ENCODE measurements at regions not wholly inside any gene's neighbourhood (a gene's known extent, or its start where the extent isn't known, plus 50 kb on each side); places are given as distances from the start of the nearest gene placed in this dataset.

- no peak for TF ChIP-seq CTCF (IDR thresholded peaks at IDR 0.05)
- Mint-ChIP-seq H3K27me3 (peaks cover 3% of the 10 kb centered on the region), H3K27ac (no peak overlapping the region), H3K4me1 (no peaks in the 10 kb centered on the region), H3K36me3 (ENCODE audit: low read depth) (no peaks in the 10 kb centered on the region), H3K4me3 (no peak overlapping the region), H3K9me3 (peaks cover 8% of the 10 kb centered on the region)
- POLR2A ChIA-PET: no interaction called here
- ATAC-seq (ENCODE audit: low read depth) (no peak), DNase-seq (no peak)
- CTCF ChIA-PET: no interaction called here
- intact Hi-C loops (cut with micrococcal nuclease): no loop called here
Observed at GRCh38 chr18:54086863-54087262, 137.6 kb downstream of the MBD2 start.

GRCh38 chr18:54086046-54086802 lies 138.2 kb downstream of the MBD2 start:
- ChIA-PET CTCF (no interaction called here), POLR2A (no interaction called here)
- intact Hi-C loops (cut with micrococcal nuclease): no loop called here
- Mint-ChIP-seq H3K36me3 (ENCODE audit: low read depth) (no peaks in the 10 kb centered on the region), H3K4me3 (no peak overlapping the region), H3K9me3 (peaks cover 8% of the 10 kb centered on the region), H3K4me1 (no peaks in the 10 kb centered on the region), H3K27me3 (peaks cover 3% of the 10 kb centered on the region), H3K27ac (no peak overlapping the region)
- DNase-seq (no peak), ATAC-seq (ENCODE audit: low read depth) (no peak)
- TF ChIP-seq CTCF (IDR thresholded peaks at IDR 0.05): no peak

- peaks cover 8% of the 10 kb centered on the region for H3K9me3 Mint-ChIP-seq
- no peak for TF ChIP-seq CTCF (IDR thresholded peaks at IDR 0.05)
- ChIA-PET POLR2A (no interaction called here), CTCF (no interaction called here)
- intact Hi-C loops (cut with micrococcal nuclease): no loop called here
- no peaks in the 10 kb centered on the region for H3K4me1 Mint-ChIP-seq
- H3K36me3 Mint-ChIP-seq (ENCODE audit: low read depth): no peaks in the 10 kb centered on the region
- no peak overlapping the region for H3K4me3 Mint-ChIP-seq
- ATAC-seq (ENCODE audit: low read depth): no peak
- DNase-seq: no peak
- peaks cover 8% of the 10 kb centered on the region for H3K27me3 Mint-ChIP-seq
- H3K27ac Mint-ChIP-seq: no peak overlapping the region
Observed at GRCh38 chr18:54080858-54081257, 143.6 kb downstream of the MBD2 start.

- Mint-ChIP-seq H3K4me3 (no peak overlapping the region), H3K27me3 (peaks cover 8% of the 10 kb centered on the region), H3K4me1 (no peaks in the 10 kb centered on the region), H3K36me3 (ENCODE audit: low read depth) (no peaks in the 10 kb centered on the region), H3K27ac (no peak overlapping the region), H3K9me3 (no peaks in the 10 kb centered on the region)
- no peak for TF ChIP-seq CTCF (IDR thresholded peaks at IDR 0.05)
- intact Hi-C loops (cut with micrococcal nuclease): no loop called here
- POLR2A ChIA-PET: no interaction called here
- CTCF ChIA-PET: no interaction called here
- DNase-seq (no peak), ATAC-seq (ENCODE audit: low read depth) (no peak)
Observed at GRCh38 chr18:54076166-54076565, 148.3 kb downstream of the MBD2 start.

- CTCF ChIA-PET: no interaction called here
- DNase-seq: no peak
Observed at GRCh38 chr18:54075689-54076088, 148.8 kb downstream of the MBD2 start.

More at GRCh38 chr18:54075689-54076088, 148.8 kb downstream of the MBD2 start:
- Mint-ChIP-seq H3K27ac (no peak overlapping the region), H3K4me1 (no peaks in the 10 kb centered on the region), H3K36me3 (ENCODE audit: low read depth) (no peaks in the 10 kb centered on the region), H3K27me3 (peaks cover 7% of the 10 kb centered on the region), H3K9me3 (no peaks in the 10 kb centered on the region), H3K4me3 (no peak overlapping the region)
- POLR2A ChIA-PET: no interaction called here
- no peak for ATAC-seq (ENCODE audit: low read depth)
- TF ChIP-seq CTCF (IDR thresholded peaks at IDR 0.05): no peak
- intact Hi-C loops (cut with micrococcal nuclease): no loop called here

Measured in activated B cell treated with CpG ODN at 0.5 μM for 24 hours (primary cell).